ENCODE measurements at regions not wholly inside any gene's neighbourhood (a gene's known extent, or its start where the extent isn't known, plus 50 kb on each side); places are given as distances from the start of the nearest gene placed in this dataset.
A peak's percentile ranks its signal among the peaks of the same experiment; 100 is the strongest.
"Not testable (repeated sequence)": the region's sequence is repeated elsewhere in the genome, so short reads cannot be mapped to it uniquely, and the experiment has no call there.

- FAIRE-seq (no peak), DNase-seq (ENCODE audit: insufficient read length, low spot score) (no peak)
These were observed 138.1 kb upstream of the RAP2B start for GRCh38 chr3:153023896-153024295.

- DNase-seq (ENCODE audit: insufficient read length, low spot score): peak; percentile 17
- FAIRE-seq: no peak
These were observed 136.0 kb upstream of the RAP2B start for GRCh38 chr3:153026026-153026425.

GRCh38 chr3:153028381-153028780 is 133.6 kb upstream of the RAP2B start:
- FAIRE-seq: no peak

GRCh38 chr3:153029350-153029749 is 132.7 kb upstream of the RAP2B start:
- FAIRE-seq (no peak), DNase-seq (ENCODE audit: insufficient read length, low spot score) (no peak)

More at GRCh38 chr3:153028381-153028780, 133.6 kb upstream of the RAP2B start:
- no peak for DNase-seq (ENCODE audit: insufficient read length, low spot score)

GRCh38 chr3:153032891-153033290 is 129.1 kb upstream of the RAP2B start:
- no peak for FAIRE-seq

GRCh38 chr3:153036846-153037245 is 125.2 kb upstream of the RAP2B start:
- FAIRE-seq: no peak
- DNase-seq (ENCODE audit: insufficient read length, low spot score): no peak

More at GRCh38 chr3:153032891-153033290, 129.1 kb upstream of the RAP2B start:
- no peak for DNase-seq (ENCODE audit: insufficient read length, low spot score)

- no peak for DNase-seq (ENCODE audit: insufficient read length, low spot score)
- FAIRE-seq: no peak
These were observed 123.7 kb upstream of the RAP2B start for GRCh38 chr3:153038367-153038766.

- DNase-seq (ENCODE audit: insufficient read length, low spot score) (no peak), FAIRE-seq (no peak)
These were observed 123.2 kb upstream of the RAP2B start for GRCh38 chr3:153038779-153039178.

GRCh38 chr3:153041181-153041580 is 120.8 kb upstream of the RAP2B start:
- DNase-seq (ENCODE audit: insufficient read length, low spot score) (no peak), FAIRE-seq (no peak)

- no peak for FAIRE-seq
- DNase-seq (ENCODE audit: insufficient read length, low spot score): no peak
These were observed 119.9 kb upstream of the RAP2B start for GRCh38 chr3:153042088-153042487.

GRCh38 chr3:153043729-153044328 is 118.2 kb upstream of the RAP2B start:
- peak; percentile 11 for DNase-seq (ENCODE audit: insufficient read length, low spot score)
- no peak for FAIRE-seq

- FAIRE-seq: no peak
- no peak for DNase-seq (ENCODE audit: insufficient read length, low spot score)
These were observed 116.9 kb upstream of the RAP2B start for GRCh38 chr3:153045150-153045549.

- no peak for FAIRE-seq
- no peak for DNase-seq (ENCODE audit: insufficient read length, low spot score)
These were observed 111.0 kb upstream of the RAP2B start for GRCh38 chr3:153050978-153051377.

- DNase-seq (ENCODE audit: insufficient read length, low spot score) (peak; percentile 47), FAIRE-seq (no peak)
These were observed 110.5 kb upstream of the RAP2B start for GRCh38 chr3:153051427-153052095.

GRCh38 chr3:153052096-153052460 is 109.9 kb upstream of the RAP2B start:
- DNase-seq (ENCODE audit: insufficient read length, low spot score) (no peak), FAIRE-seq (peak; percentile 33)

GRCh38 chr3:153055217-153055616 is 106.8 kb upstream of the RAP2B start:
- DNase-seq (ENCODE audit: insufficient read length, low spot score) (no peak), FAIRE-seq (no peak)

GRCh38 chr3:153055779-153056178 is 106.2 kb upstream of the RAP2B start:
- no peak for FAIRE-seq

GRCh38 chr3:153058031-153058688 is 103.9 kb upstream of the RAP2B start:
- DNase-seq (ENCODE audit: insufficient read length, low spot score); FAIRE-seq: not testable (repeated sequence)

More at GRCh38 chr3:153055779-153056178, 106.2 kb upstream of the RAP2B start:
- DNase-seq (ENCODE audit: insufficient read length, low spot score): no peak

- no peak for FAIRE-seq
- DNase-seq (ENCODE audit: insufficient read length, low spot score): no peak
These were observed 101.7 kb upstream of the RAP2B start for GRCh38 chr3:153060346-153060745.

- no peak for DNase-seq (ENCODE audit: insufficient read length, low spot score)
- no peak for FAIRE-seq
These were observed 100.0 kb upstream of the RAP2B start for GRCh38 chr3:153061938-153062528.

GRCh38 chr3:153063337-153063736 is 98.7 kb upstream of the RAP2B start:
- DNase-seq (ENCODE audit: insufficient read length, low spot score): no peak
- FAIRE-seq: no peak

- FAIRE-seq (no peak), DNase-seq (ENCODE audit: insufficient read length, low spot score) (no peak)
These were observed 95.0 kb upstream of the RAP2B start for GRCh38 chr3:153066983-153067382.

All from HTR-8/SVneo (cell line).